Spleen (tissue), 11 donors: ENCODE measurements at regions not wholly inside any gene's neighbourhood (a gene's known extent, or its start where the extent isn't known, plus 50 kb on each side); places are given as distances from the start of the nearest gene placed in this dataset.

Experiments used
- DNase-seq: peaks from one replicate; pipeline ENCODE4 v3.0.0-alpha.2; 2020
- H3K27ac ChIP-seq, 8 donors: fragments of 200-600 bp; sonication (generic) in 7 of 8; 1 replicate in 4 of 8; 2 replicates in 4 of 8; pipeline versions ENCODE4 v1.5.0 to v1.8.0; 2016 to 2021; ENCODE audit warnings: inconsistent platforms in 4 of 8, mild to moderate bottlenecking in 4 of 8, moderate library complexity in 1 of 8
- H3K27me3 ChIP-seq, 7 donors: fragments of 200-600 bp; sonication (generic) in 6 of 7; replicated peaks in 1 of 7; 1 replicate in 4 of 7; 2 replicates in 3 of 7; pipeline versions ENCODE4 v1.5.0 to v1.8.0; 2016 to 2021; ENCODE audit warnings: inconsistent platforms in 3 of 7, mild to moderate bottlenecking in 1 of 7
- H3K36me3 ChIP-seq, 6 donors: fragments of 200-600 bp; sonication (generic) in 5 of 6; 1 replicate in 4 of 6; 2 replicates in 2 of 6; pipeline versions ENCODE4 v1.5.0 to v1.8.0; 2016 to 2021; ENCODE audit warnings: inconsistent platforms in 2 of 6
- H3K4me1 ChIP-seq, 6 donors: fragments of 200-600 bp; sonication (generic) in 5 of 6; 1 replicate in 3 of 6; 2 replicates in 3 of 6; pipeline versions ENCODE4 v1.5.0 to v1.8.0; 2016 to 2021; ENCODE audit warnings: inconsistent platforms in 3 of 6
- H3K4me3 ChIP-seq, 8 donors: fragments of 200-600 bp; sonication (generic) in 7 of 8; 1 replicate in 4 of 8; 2 replicates in 4 of 8; pipeline versions ENCODE4 v1.5.0 to v1.8.0; 2016 to 2021; ENCODE audit warnings: inconsistent platforms in 4 of 8, mild to moderate bottlenecking in 4 of 8, moderate library complexity in 2 of 8
- H3K9me3 ChIP-seq, 8 donors: fragments of 200-600 bp; sonication (generic) in 7 of 8; 1 replicate in 4 of 8; 2 replicates in 4 of 8; pipeline versions ENCODE4 v1.5.0 to v1.8.0; 2016 to 2021; ENCODE audit warnings: inconsistent platforms in 4 of 8
- CTCF ChIP-seq, 11 experiments: fragments of 200-600 bp in 7 of 11; fragments of 450-650 bp in 4 of 11; sonication (generic) in 4 of 11; IDR thresholded peaks in 8 of 11; conservative IDR thresholded peaks in 3 of 11; 1 replicate in 7 of 11; 2 replicates in 4 of 11; pipeline versions ENCODE4 v1.4.0 to v1.8.0; 2016 to 2021; ENCODE audit warnings: antibody characterized with exemption in 11 of 11, inconsistent platforms in 4 of 11, mild to moderate bottlenecking in 1 of 11
- POLR2A ChIP-seq, 3 donors: fragments of 450-650 bp; IDR thresholded peaks; one replicate each; pipeline ENCODE4 v1.5.1; 2017; ENCODE audit warnings: antibody characterized with exemption in 3 of 3, mild to moderate bottlenecking in 1 of 3
- POLR2AphosphoS5 ChIP-seq, 3 donors: sonication (generic); formaldehyde crosslinking; IDR thresholded peaks; one replicate each; pipeline ENCODE4 v1.5.1; 2017; ENCODE audit warnings: antibody characterized with exemption in 3 of 3
- WGBS, 5 donors: extraction: QIAGEN DNeasy Blood & Tissue Kit in 3 of 5; methylation state at CpG; one replicate each; pipeline versions ENCODE4 v1.1.5 to v1.1.7; 2013 to 2018; 5-methylcytosine and 5-hydroxymethylcytosine counted together
- intact Hi-C: fragments of 100-400 bp; cut with DNase I; formaldehyde crosslinking; loops from one replicate; pipeline ENCODE4 v1.15.0; 2023; ENCODE audit warnings: low total_unique reads
- donor health status: healthy with polysubstance abuse.
- donor health status: DM: no; HTN: no; CAD: no; lungs with moderate emphysema.
- donor health status: DM: no; HTN: no; CAD: no.
- donor health status: Bipolar disorder and iron deficiency.
- donor health status: healthy.
- donor health status: DM: no; HTN: no; CAD: no.
- donor health status: DM: yes; HTN: yes; CAD: no.

GRCh38 chr1:199287206-199287605 lies 648.4 kb downstream of the PTPRC start:
- TF ChIP-seq POLR2AphosphoS5 (IDR thresholded peaks at IDR 0.05), result no peak
- no peak for TF ChIP-seq POLR2A (IDR thresholded peaks at IDR 0.05)
- TF ChIP-seq CTCF (IDR thresholded peaks at IDR 0.05 in 8 of 11, conservative IDR thresholded peaks at IDR 0.05 in 3 of 11), result no peak
- peaks cover 0 to 6% (median 0%) of the 10 kb centered on the region in 6 donors for H3K4me1 ChIP-seq
- no peak overlapping the region for H3K27ac ChIP-seq
- H3K27me3 ChIP-seq, result no peaks in the 10 kb centered on the region
- H3K36me3 ChIP-seq, result no peaks in the 10 kb centered on the region
- no peak for DNase-seq
- no peak overlapping the region for H3K4me3 ChIP-seq
- intact Hi-C loops, result no loop called here
- H3K9me3 ChIP-seq, result no peaks in the 10 kb centered on the region
- WGBS, 5 donors, result 76 to 92% (median 87%) methylated on average over 1 of the region's 1 CpG

GRCh38 chr1:199287647-199288046 lies 648.8 kb downstream of the PTPRC start:
- 56 to 81% (median 75%) methylated on average over 1 of the region's 1 CpG for WGBS, 5 donors
- H3K4me1 ChIP-seq, result peaks cover 0 to 6% (median 0%) of the 10 kb centered on the region in 6 donors
- H3K4me3 ChIP-seq, result no peak overlapping the region
- H3K9me3 ChIP-seq, result no peaks in the 10 kb centered on the region
- intact Hi-C loops, result no loop called here
- no peaks in the 10 kb centered on the region for H3K27me3 ChIP-seq
- TF ChIP-seq CTCF (IDR thresholded peaks at IDR 0.05 in 8 of 11, conservative IDR thresholded peaks at IDR 0.05 in 3 of 11) (no peak), POLR2AphosphoS5 (IDR thresholded peaks at IDR 0.05) (no peak), POLR2A (IDR thresholded peaks at IDR 0.05) (no peak)
- DNase-seq, result no peak
- no peak overlapping the region for H3K27ac ChIP-seq
- no peaks in the 10 kb centered on the region for H3K36me3 ChIP-seq

GRCh38 chr1:199290186-199290585 lies 651.3 kb downstream of the PTPRC start:
- intact Hi-C loops, result no loop called here

More at GRCh38 chr1:199290186-199290585, 651.3 kb downstream of the PTPRC start:
- H3K9me3 ChIP-seq, result no peaks in the 10 kb centered on the region
- no peaks in the 10 kb centered on the region for H3K4me1 ChIP-seq
- H3K27ac ChIP-seq, result no peak overlapping the region
- DNase-seq, result no peak
- no peak overlapping the region for H3K4me3 ChIP-seq
- H3K27me3 ChIP-seq, result no peaks in the 10 kb centered on the region
- TF ChIP-seq POLR2A (IDR thresholded peaks at IDR 0.05) (no peak), POLR2AphosphoS5 (IDR thresholded peaks at IDR 0.05) (no peak), CTCF (IDR thresholded peaks at IDR 0.05 in 8 of 11, conservative IDR thresholded peaks at IDR 0.05 in 3 of 11) (no peak)
- H3K36me3 ChIP-seq, result no peaks in the 10 kb centered on the region
